ENCODE measurements at regions not wholly inside any gene's neighbourhood (a gene's known extent, or its start where the extent isn't known, plus 50 kb on each side); places are given as distances from the start of the nearest gene placed in this dataset.

- TF ChIP-seq HOXA7 (CRISPR knock-in tag; IDR thresholded peaks at IDR 0.05; ENCODE audit: borderline replicate concordance) (no peak), ZNF366 (tag by site-specific recombination; conservative IDR thresholded peaks at IDR 0.05) (no peak), REST (tag by site-specific recombination; IDR thresholded peaks at IDR 0.05) (no peak), CTCF (tag by site-specific recombination; IDR thresholded peaks at IDR 0.05) (no peak), BCL11B (tag by site-specific recombination; IDR thresholded peaks at IDR 0.05; ENCODE audit: low read depth) (no peak), ZNF155 (tag by site-specific recombination; IDR thresholded peaks at IDR 0.05) (no peak), ZNF449 (tag by site-specific recombination; IDR thresholded peaks at IDR 0.05) (no peak), GFI1B (tag by site-specific recombination; IDR thresholded peaks at IDR 0.05) (no peak), ZBTB8A (tag by site-specific recombination; IDR thresholded peaks at IDR 0.05) (no peak)
Observed at GRCh38 chr3:162842549-162843216, 1346.1 kb downstream of the OTOL1 start.
